ENCODE measurements at regions not wholly inside any gene's neighbourhood (a gene's known extent, or its start where the extent isn't known, plus 50 kb on each side); places are given as distances from the start of the nearest gene placed in this dataset.

- TF ChIP-seq ZFX (IDR thresholded peaks at IDR 0.05; ENCODE audit: borderline replicate concordance), result no peak
- TF ChIP-seq, protein P1, sequence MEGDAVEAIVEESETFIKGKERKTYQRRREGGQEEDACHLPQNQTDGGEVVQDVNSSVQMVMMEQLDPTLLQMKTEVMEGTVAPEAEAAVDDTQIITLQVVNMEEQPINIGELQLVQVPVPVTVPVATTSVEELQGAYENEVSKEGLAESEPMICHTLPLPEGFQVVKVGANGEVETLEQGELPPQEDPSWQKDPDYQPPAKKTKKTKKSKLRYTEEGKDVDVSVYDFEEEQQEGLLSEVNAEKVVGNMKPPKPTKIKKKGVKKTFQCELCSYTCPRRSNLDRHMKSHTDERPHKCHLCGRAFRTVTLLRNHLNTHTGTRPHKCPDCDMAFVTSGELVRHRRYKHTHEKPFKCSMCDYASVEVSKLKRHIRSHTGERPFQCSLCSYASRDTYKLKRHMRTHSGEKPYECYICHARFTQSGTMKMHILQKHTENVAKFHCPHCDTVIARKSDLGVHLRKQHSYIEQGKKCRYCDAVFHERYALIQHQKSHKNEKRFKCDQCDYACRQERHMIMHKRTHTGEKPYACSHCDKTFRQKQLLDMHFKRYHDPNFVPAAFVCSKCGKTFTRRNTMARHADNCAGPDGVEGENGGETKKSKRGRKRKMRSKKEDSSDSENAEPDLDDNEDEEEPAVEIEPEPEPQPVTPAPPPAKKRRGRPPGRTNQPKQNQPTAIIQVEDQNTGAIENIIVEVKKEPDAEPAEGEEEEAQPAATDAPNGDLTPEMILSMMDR (IDR thresholded peaks at IDR 0.05), result no peak
These were observed 78.5 kb upstream of the PRDM11 start for GRCh38 chr11:45067966-45068365.

Data from 22Rv1 (cell line).